NCI-H345 treated with DMSO at 0.1 percent for 48 hours (cell line): ENCODE measurements at regions not wholly inside any gene's neighbourhood (a gene's known extent, or its start where the extent isn't known, plus 50 kb on each side); places are given as distances from the start of the nearest gene placed in this dataset.

Experiments
- DNase-seq: peaks from one replicate; lab custom pipeline; 2025; ENCODE audit not compliant: unreplicated experiment; lab: John Stamatoyannopoulos, UW

- no peak for DNase-seq
Observed at GRCh38 chr5:122718611-122719010, 56.3 kb upstream of the SNX2 start.

- no peak for DNase-seq
Observed at GRCh38 chr5:122719991-122720746, 54.7 kb upstream of the SNX2 start.

DNA sequence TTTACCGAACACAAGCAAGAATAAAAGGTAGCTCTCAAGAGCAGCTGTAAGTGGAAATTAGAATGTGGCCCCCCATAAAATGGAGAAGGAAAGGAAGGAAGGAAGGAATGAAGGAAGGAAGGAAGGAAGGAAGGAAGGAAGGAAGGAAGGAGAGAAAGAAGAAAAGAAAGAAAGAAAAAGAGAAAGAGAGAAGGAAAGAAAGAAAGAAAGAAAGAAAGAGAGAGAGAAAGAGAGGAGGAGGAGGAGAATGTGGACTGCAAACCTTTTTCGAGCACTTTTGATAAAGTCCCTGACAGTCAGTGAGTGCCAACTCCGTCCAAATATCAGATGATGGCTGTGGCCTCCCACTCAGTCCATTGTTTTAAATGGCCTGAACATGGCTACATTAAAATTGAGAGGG is 53.8 kb upstream of the SNX2 start:
- DNase-seq, result no peak

DNA sequence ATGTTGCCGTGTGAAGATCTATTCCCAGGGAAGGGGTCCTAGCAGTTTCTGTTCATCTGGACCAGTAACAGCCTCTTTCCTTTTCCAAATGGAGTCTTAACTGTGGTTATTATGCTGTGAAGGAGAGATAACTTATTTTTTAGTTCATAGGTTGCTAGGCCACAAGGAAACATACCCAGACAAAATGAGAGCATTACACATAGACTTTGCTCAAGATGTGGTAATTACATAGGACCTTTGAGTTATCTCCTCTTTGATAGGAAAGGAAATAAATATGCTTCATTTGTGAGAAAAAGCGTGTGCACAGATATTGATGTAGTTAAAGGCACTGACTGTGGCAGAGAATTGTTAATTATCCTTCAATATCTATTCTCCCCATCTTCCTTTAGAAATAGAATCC is 52.5 kb upstream of the SNX2 start:
- DNase-seq, result no peak

GRCh38 chr5:122723606-122724352 is 51.1 kb upstream of the SNX2 start:
- no peak for DNase-seq
